ENCODE measurements at regions not wholly inside any gene's neighbourhood (a gene's known extent, or its start where the extent isn't known, plus 50 kb on each side); places are given as distances from the start of the nearest gene placed in this dataset.

DNA sequence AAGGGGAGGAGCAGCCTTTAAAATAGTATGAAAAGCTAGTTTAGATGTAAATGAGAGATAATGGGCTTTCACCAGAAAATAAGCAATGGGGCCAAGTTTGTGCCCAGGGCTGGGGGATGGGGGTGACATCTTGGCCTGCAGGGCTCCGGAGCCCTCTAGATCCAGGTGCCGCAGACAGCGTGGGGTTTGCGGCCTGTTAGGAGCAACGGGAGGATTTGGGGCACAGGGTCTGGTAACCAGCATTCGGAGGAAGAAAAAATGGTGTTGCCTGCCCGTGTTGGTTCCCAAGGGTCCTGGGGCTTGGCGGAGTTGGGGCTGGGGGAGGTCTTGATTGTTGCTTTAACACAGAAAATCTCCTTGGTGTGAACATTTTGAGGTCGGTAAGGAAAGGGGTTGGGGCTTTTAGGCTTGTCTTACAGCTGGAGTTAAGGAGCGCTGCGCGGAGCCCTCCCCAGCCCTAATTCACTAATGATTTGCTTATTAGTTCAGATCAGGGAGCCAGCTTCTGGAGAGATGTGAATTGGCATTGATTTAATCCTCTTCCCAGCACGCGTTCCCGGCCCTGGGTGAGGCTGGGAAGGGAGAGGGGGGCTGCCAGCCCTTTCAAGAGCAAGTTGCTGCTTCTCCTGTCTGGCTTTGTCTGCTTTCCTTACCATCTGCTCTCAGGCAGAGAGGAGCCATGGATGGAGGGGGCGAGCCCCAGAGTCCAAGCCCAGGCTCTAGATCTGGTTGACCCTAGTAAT, 443.4 kb downstream of the BCOR start:
- TF ChIP-seq, protein P1, sequence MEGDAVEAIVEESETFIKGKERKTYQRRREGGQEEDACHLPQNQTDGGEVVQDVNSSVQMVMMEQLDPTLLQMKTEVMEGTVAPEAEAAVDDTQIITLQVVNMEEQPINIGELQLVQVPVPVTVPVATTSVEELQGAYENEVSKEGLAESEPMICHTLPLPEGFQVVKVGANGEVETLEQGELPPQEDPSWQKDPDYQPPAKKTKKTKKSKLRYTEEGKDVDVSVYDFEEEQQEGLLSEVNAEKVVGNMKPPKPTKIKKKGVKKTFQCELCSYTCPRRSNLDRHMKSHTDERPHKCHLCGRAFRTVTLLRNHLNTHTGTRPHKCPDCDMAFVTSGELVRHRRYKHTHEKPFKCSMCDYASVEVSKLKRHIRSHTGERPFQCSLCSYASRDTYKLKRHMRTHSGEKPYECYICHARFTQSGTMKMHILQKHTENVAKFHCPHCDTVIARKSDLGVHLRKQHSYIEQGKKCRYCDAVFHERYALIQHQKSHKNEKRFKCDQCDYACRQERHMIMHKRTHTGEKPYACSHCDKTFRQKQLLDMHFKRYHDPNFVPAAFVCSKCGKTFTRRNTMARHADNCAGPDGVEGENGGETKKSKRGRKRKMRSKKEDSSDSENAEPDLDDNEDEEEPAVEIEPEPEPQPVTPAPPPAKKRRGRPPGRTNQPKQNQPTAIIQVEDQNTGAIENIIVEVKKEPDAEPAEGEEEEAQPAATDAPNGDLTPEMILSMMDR (IDR thresholded peaks at IDR 0.05) = no peak
- TF ChIP-seq POLR2A (IDR thresholded peaks at IDR 0.05) = no peak

Data from uterus (tissue), 2 donors.